Prostate gland (tissue), 2 donors: ENCODE measurements at regions not wholly inside any gene's neighbourhood (a gene's known extent, or its start where the extent isn't known, plus 50 kb on each side); places are given as distances from the start of the nearest gene placed in this dataset.

Experiments
- POLR2A ChIP-seq: fragments of 450-650 bp; IDR thresholded peaks from one replicate; pipeline ENCODE4 v1.6.1; 2016; ENCODE audit warnings: antibody characterized with exemption, mild to moderate bottlenecking
- TF ChIP-seq, protein P1 (sequence below), 4 experiments: fragments of 200-600 bp in 2 of 4; fragments of 450-650 bp in 2 of 4; sonication (generic) in 2 of 4; IDR thresholded peaks; 1 replicate in 3 of 4; 2 replicates in 1 of 4; pipeline ENCODE4 v1.5.1; 2016 to 2019; ENCODE audit warnings: antibody characterized with exemption in 4 of 4, mild to moderate bottlenecking in 2 of 4, moderate library complexity in 2 of 4

DNA sequence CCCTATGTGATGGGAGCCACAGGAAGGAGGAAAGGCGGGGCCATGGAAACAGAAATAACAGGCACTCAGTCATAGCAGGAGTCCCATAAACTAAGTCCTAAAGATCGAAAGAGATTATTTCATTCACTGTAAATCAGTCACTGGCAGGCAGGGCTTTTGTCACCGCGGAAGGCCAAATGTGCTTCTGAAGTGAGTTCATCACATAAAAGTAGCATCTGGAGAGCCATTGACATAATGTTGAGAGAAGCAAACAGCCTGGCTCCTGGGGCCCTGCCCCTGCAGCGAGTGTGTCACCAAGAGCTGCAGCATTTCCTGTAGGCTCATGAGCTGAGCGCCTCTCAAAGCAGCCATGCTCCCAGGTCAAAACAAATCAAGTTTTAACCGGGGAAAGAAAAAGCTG, 476.2 kb downstream of the HAPSTR1 start:
- TF ChIP-seq POLR2A = no peak
- TF ChIP-seq, protein P1, sequence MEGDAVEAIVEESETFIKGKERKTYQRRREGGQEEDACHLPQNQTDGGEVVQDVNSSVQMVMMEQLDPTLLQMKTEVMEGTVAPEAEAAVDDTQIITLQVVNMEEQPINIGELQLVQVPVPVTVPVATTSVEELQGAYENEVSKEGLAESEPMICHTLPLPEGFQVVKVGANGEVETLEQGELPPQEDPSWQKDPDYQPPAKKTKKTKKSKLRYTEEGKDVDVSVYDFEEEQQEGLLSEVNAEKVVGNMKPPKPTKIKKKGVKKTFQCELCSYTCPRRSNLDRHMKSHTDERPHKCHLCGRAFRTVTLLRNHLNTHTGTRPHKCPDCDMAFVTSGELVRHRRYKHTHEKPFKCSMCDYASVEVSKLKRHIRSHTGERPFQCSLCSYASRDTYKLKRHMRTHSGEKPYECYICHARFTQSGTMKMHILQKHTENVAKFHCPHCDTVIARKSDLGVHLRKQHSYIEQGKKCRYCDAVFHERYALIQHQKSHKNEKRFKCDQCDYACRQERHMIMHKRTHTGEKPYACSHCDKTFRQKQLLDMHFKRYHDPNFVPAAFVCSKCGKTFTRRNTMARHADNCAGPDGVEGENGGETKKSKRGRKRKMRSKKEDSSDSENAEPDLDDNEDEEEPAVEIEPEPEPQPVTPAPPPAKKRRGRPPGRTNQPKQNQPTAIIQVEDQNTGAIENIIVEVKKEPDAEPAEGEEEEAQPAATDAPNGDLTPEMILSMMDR (IDR thresholded peaks at IDR 0.05) = no peak
